ENCODE measurements at regions not wholly inside any gene's neighbourhood (a gene's known extent, or its start where the extent isn't known, plus 50 kb on each side); places are given as distances from the start of the nearest gene placed in this dataset.
A peak's percentile ranks its signal among the peaks of the same experiment; 100 is the strongest.

GRCh38 chr6:145178391-145178790 is 556.9 kb downstream of the EPM2A start:
- no peak for DNase-seq (ENCODE audit: low read depth)
- no peak for TF ChIP-seq CTCF (conservative IDR thresholded peaks at IDR 0.05; ENCODE audit: low read length)
- H3K4me3 ChIP-seq (ENCODE audit: low read length), result no peak overlapping the region

GRCh38 chr6:145187491-145188206 is 547.7 kb downstream of the EPM2A start:
- TF ChIP-seq CTCF (conservative IDR thresholded peaks at IDR 0.05; ENCODE audit: low read length), result no peak
- H3K4me3 ChIP-seq (ENCODE audit: low read length), result no peak overlapping the region

GRCh38 chr6:145189836-145190235 is 545.5 kb downstream of the EPM2A start:
- no peak for DNase-seq (ENCODE audit: low read depth)
- no peak for TF ChIP-seq CTCF (conservative IDR thresholded peaks at IDR 0.05; ENCODE audit: low read length)

More at GRCh38 chr6:145187491-145188206, 547.7 kb downstream of the EPM2A start:
- DNase-seq (ENCODE audit: low read depth), result no peak

GRCh38 chr6:145194389-145194788 is 540.9 kb downstream of the EPM2A start:
- no peak for TF ChIP-seq CTCF (conservative IDR thresholded peaks at IDR 0.05; ENCODE audit: low read length)
- no peak for DNase-seq (ENCODE audit: low read depth)
- H3K4me3 ChIP-seq (ENCODE audit: low read length), result no peak overlapping the region

More at GRCh38 chr6:145189836-145190235, 545.5 kb downstream of the EPM2A start:
- no peak overlapping the region for H3K4me3 ChIP-seq (ENCODE audit: low read length)

- no peak overlapping the region for H3K4me3 ChIP-seq (ENCODE audit: low read length)
- no peak for TF ChIP-seq CTCF (conservative IDR thresholded peaks at IDR 0.05; ENCODE audit: low read length)
- DNase-seq (ENCODE audit: low read depth), result peak; percentile 11
Observed at GRCh38 chr6:145199961-145200360, 535.4 kb downstream of the EPM2A start.

- no peak overlapping the region for H3K4me3 ChIP-seq (ENCODE audit: low read length)
- TF ChIP-seq CTCF (conservative IDR thresholded peaks at IDR 0.05; ENCODE audit: low read length), result no peak
- DNase-seq (ENCODE audit: low read depth), result no peak
Observed at GRCh38 chr6:145204301-145204700, 531.0 kb downstream of the EPM2A start.

- TF ChIP-seq CTCF (conservative IDR thresholded peaks at IDR 0.05; ENCODE audit: low read length), result no peak
- no peak overlapping the region for H3K4me3 ChIP-seq (ENCODE audit: low read length)
- DNase-seq (ENCODE audit: low read depth), result peak; percentile 76
Observed at GRCh38 chr6:145206247-145206907, 528.9 kb downstream of the EPM2A start.

Measured in AG10803 (cell line).